HepG2 (cell line): ENCODE measurements at regions not wholly inside any gene's neighbourhood (a gene's known extent, or its start where the extent isn't known, plus 50 kb on each side); places are given as distances from the start of the nearest gene placed in this dataset.

ENCODE experiments used
- ATAC-seq: fragments of 200-7000 bp; cut with Tn5 transposase; 3 replicates; pipeline ENCODE4 v1.9.1; 2020; ENCODE audit warnings: mild to moderate bottlenecking, moderate library complexity
- BruUV-seq: library from RNA; stranded (reverse); fragments of 400-500 nt; replicated peaks from 2 replicates; lab custom pipeline; 2021; lab: Mats Ljungman, UMichigan
- CTCF ChIA-PET: fragments of 300-600 bp; formaldehyde crosslinking; extraction: SDS; loops from one replicate; lab custom pipeline; 2021; ENCODE audit warnings: low total read pairs, inconsistent platforms, low intra/inter-chr PET ratio; lab: Yijun Ruan, JAX
- POLR2A ChIA-PET: fragments of 350-600 bp; sonication (Branson Sonifier 250); formaldehyde crosslinking; loops from one replicate; lab custom pipeline; 2020; ENCODE audit warnings: antibody characterized with exemption, inconsistent platforms; lab: Yijun Ruan, JAX
- DNase-seq: peaks from one replicate; pipeline ENCODE4 v3.0.0-alpha.2; 2015; ENCODE audit warnings: low spot score
- FAIRE-seq: peaks from 3 replicates; lab custom pipeline; 2011; peaks lifted over from hg19 to GRCh38; lab: Jason Lieb, UNC
- H2AFZ ChIP-seq: one replicate; pipeline ENCODE4 v1.6.1; 2011; ENCODE audit warnings: low read length, inconsistent platforms
- H3K27ac ChIP-seq: fragments of 300-600 bp; 3 replicates; pipeline ENCODE4 v1.8.0; 2011; ENCODE audit warnings: mixed run types, mild to moderate bottlenecking, mixed read lengths, low read length, inconsistent platforms; ENCODE audit not compliant: insufficient read depth; ENCODE audit errors: extremely low read length
- H3K27me3 ChIP-seq, 2 experiments: fragments of 200-600 bp in 1 of 2; 2 replicates in 1 of 2; 3 replicates in 1 of 2; pipeline versions ENCODE4 v1.6.0 to v1.8.0; 2011; ENCODE audit warnings: low read length in 2 of 2, mild to moderate bottlenecking in 2 of 2, moderate library complexity in 2 of 2, inconsistent platforms in 1 of 2; ENCODE audit not compliant: insufficient read depth in 2 of 2, control insufficient read depth in 1 of 2
- H3K36me3 ChIP-seq, 2 experiments: fragments of 200-600 bp in 1 of 2; replicated peaks in 1 of 2; 2 replicates in 1 of 2; 3 replicates in 1 of 2; pipeline versions ENCODE4 v1.5.1 to v1.8.0; 2011; ENCODE audit warnings: low read length in 2 of 2, inconsistent platforms in 1 of 2; ENCODE audit not compliant: insufficient read depth in 2 of 2, control insufficient read depth in 1 of 2
- H3K4me1 ChIP-seq: 2 replicates; pipeline ENCODE4 v1.5.1; 2012; ENCODE audit warnings: low read length, inconsistent platforms; ENCODE audit not compliant: insufficient read depth
- H3K4me2 ChIP-seq: 2 replicates; pipeline ENCODE4 v1.6.0; 2011; ENCODE audit warnings: low read depth, low read length, inconsistent platforms
- H3K4me3 ChIP-seq, 3 experiments: fragments of 200-600 bp in 1 of 3; sonication (generic), shearing (Covaris generic) in 1 of 3; replicated peaks in 1 of 3; 2 replicates each; pipeline ENCODE4 v1.5.1; 2011 to 2016; ENCODE audit warnings: low read length in 3 of 3, inconsistent platforms in 2 of 3, low read depth in 2 of 3, mild to moderate bottlenecking in 2 of 3, control low read depth in 1 of 3, mixed read lengths in 1 of 3; ENCODE audit not compliant: insufficient read depth in 1 of 3
- H3K79me2 ChIP-seq: one replicate; pipeline ENCODE4 v1.6.1; 2011; ENCODE audit warnings: low read length, inconsistent platforms; ENCODE audit not compliant: insufficient read depth
- H3K9ac ChIP-seq: 2 replicates; pipeline ENCODE4 v1.6.0; 2011; ENCODE audit warnings: mild to moderate bottlenecking, low read depth, low read length, inconsistent platforms; ENCODE audit not compliant: insufficient read depth
- H3K9me3 ChIP-seq: 2 replicates; pipeline ENCODE4 v1.5.1; 2012; ENCODE audit warnings: mild to moderate bottlenecking, low read length
- H4K20me1 ChIP-seq: 2 replicates; pipeline ENCODE4 v1.6.0; 2011; ENCODE audit warnings: inconsistent platforms, mild to moderate bottlenecking, low read length, moderate library complexity; ENCODE audit not compliant: insufficient read depth
- ARNT ChIP-seq: fragments of 450-650 bp; IDR thresholded peaks from 2 replicates; pipeline ENCODE4 v1.6.1; 2017
- BORCS8-MEF2B ChIP-seq: sonication (generic); formaldehyde crosslinking; IDR thresholded peaks from 2 replicates; pipeline ENCODE4 v1.8.0; 2022; ENCODE audit warnings: mild to moderate bottlenecking, missing genetic modification reagents
- FOXO4 ChIP-seq: sonication (generic); formaldehyde crosslinking; conservative IDR thresholded peaks from 2 replicates; pipeline ENCODE4 v1.8.1; 2023; ENCODE audit warnings: missing genetic modification reagents
- KDM4B ChIP-seq: sonication (generic); formaldehyde crosslinking; IDR thresholded peaks from 2 replicates; pipeline ENCODE4 v1.4.0; 2020; ENCODE audit warnings: missing genetic modification reagents
- MED8 ChIP-seq: sonication (generic); formaldehyde crosslinking; IDR thresholded peaks from 2 replicates; pipeline ENCODE4 v1.8.1; 2023; ENCODE audit warnings: mild to moderate bottlenecking, missing genetic modification reagents; ENCODE audit not compliant: insufficient replicate concordance
- MTA1 ChIP-seq: sonication (generic); formaldehyde crosslinking; IDR thresholded peaks from 2 replicates; pipeline ENCODE4 v1.4.0; 2020; ENCODE audit warnings: missing genetic modification reagents, mild to moderate bottlenecking, borderline replicate concordance
- RFX1 ChIP-seq: fragments of 450-650 bp; IDR thresholded peaks from 2 replicates; pipeline ENCODE4 v1.6.1; 2017
- SALL2 ChIP-seq: sonication (generic); formaldehyde crosslinking; IDR thresholded peaks from 2 replicates; pipeline ENCODE4 v1.8.1; 2023; ENCODE audit warnings: mild to moderate bottlenecking, missing genetic modification reagents, inconsistent platforms
- ZMYM2 ChIP-seq: sonication (generic); formaldehyde crosslinking; IDR thresholded peaks from 2 replicates; pipeline ENCODE4 v1.8.0; 2022; ENCODE audit warnings: mild to moderate bottlenecking, missing genetic modification reagents
- ZNF143 ChIP-seq: sonication (generic); formaldehyde crosslinking; IDR thresholded peaks from 2 replicates; pipeline ENCODE4 v1.4.0; 2020; ENCODE audit warnings: missing genetic modification reagents
- ZNF224 ChIP-seq: sonication (generic); formaldehyde crosslinking; IDR thresholded peaks from 2 replicates; pipeline ENCODE4 v1.5.0; 2020; ENCODE audit warnings: mild to moderate bottlenecking, missing genetic modification reagents
- ZNF543 ChIP-seq: sonication (generic); formaldehyde crosslinking; IDR thresholded peaks from 2 replicates; pipeline ENCODE4 v1.4.0; 2020; ENCODE audit warnings: mild to moderate bottlenecking, missing genetic modification reagents
- ZNF766 ChIP-seq: sonication (generic); formaldehyde crosslinking; IDR thresholded peaks from 2 replicates; pipeline ENCODE4 v1.5.0; 2020; ENCODE audit warnings: missing genetic modification reagents, borderline replicate concordance
- ZSCAN9 ChIP-seq: IDR thresholded peaks from 2 replicates; pipeline ENCODE4 v1.6.1; 2016; ENCODE audit warnings: borderline replicate concordance
- WGBS: methylation state at CpG from one replicate; pipeline ENCODE4 v1.1.6; 2017; ENCODE audit warnings: low lambda C conversion rate; 5-methylcytosine and 5-hydroxymethylcytosine counted together
- in situ Hi-C: cut with HindIII; loops from 2 replicates; pipeline ENCODE4 v1.10.0; 2017; ENCODE audit warnings: low pct_unique_long_range_greater_than_20kb; ENCODE audit not compliant: extremely low pct_ligation_motif_present
- intact Hi-C: fragments of 100-400 bp; cut with micrococcal nuclease; formaldehyde crosslinking; loops from one replicate; pipeline ENCODE4 v1.10.0; 2022; ENCODE audit not compliant: unreplicated experiment
- TF ChIP-seq, protein P1 (sequence below): sonication (generic); formaldehyde crosslinking; IDR thresholded peaks from 2 replicates; pipeline ENCODE4 v1.4.0; 2020; ENCODE audit warnings: mild to moderate bottlenecking, low read depth, missing genetic modification reagents
- TF ChIP-seq, protein P2 (sequence below): sonication (generic); formaldehyde crosslinking; IDR thresholded peaks from 2 replicates; pipeline ENCODE4 v1.4.0; 2020; ENCODE audit warnings: mild to moderate bottlenecking, missing genetic modification reagents

GRCh38 chr6:67031451-67031850, 1324.4 kb upstream of the EYS start:
- Histone ChIP-seq H4K20me1 (no peaks in the 10 kb centered on the region), H3K36me3 (no peaks in the 10 kb centered on the region), H2AFZ (no peak overlapping the region), H3K79me2 (no peaks in the 10 kb centered on the region), H3K27me3 (no peaks in the 10 kb centered on the region), H3K4me1 (no peaks in the 10 kb centered on the region), H3K27ac (no peak overlapping the region), H3K9me3 (no peaks in the 10 kb centered on the region), H3K4me3 (no peak overlapping the region), H3K4me2 (no peak overlapping the region), H3K9ac (no peak overlapping the region)
- BruUV-seq: no TSS peak
- in situ Hi-C loops (no loop called here), intact Hi-C loops (no loop called here)
- ChIA-PET CTCF (no interaction called here), POLR2A (no interaction called here)
- no peak for ATAC-seq
- TF ChIP-seq ARNT (no peak), KDM4B (CRISPR knock-in tag) (no peak), SALL2 (CRISPR knock-in tag) (no peak), ZNF143 (CRISPR knock-in tag) (no peak), ZNF766 (CRISPR knock-in tag) (no peak), MTA1 (CRISPR knock-in tag) (no peak), ZSCAN9 (CRISPR knock-in tag) (no peak), MED8 (CRISPR knock-in tag) (no peak), FOXO4 (CRISPR knock-in tag) (no peak), ZMYM2 (CRISPR knock-in tag) (no peak), BORCS8-MEF2B (CRISPR knock-in tag) (no peak), ZNF224 (CRISPR knock-in tag) (no peak), ZNF543 (no peak), RFX1 (no peak)
- TF ChIP-seq, protein P1, sequence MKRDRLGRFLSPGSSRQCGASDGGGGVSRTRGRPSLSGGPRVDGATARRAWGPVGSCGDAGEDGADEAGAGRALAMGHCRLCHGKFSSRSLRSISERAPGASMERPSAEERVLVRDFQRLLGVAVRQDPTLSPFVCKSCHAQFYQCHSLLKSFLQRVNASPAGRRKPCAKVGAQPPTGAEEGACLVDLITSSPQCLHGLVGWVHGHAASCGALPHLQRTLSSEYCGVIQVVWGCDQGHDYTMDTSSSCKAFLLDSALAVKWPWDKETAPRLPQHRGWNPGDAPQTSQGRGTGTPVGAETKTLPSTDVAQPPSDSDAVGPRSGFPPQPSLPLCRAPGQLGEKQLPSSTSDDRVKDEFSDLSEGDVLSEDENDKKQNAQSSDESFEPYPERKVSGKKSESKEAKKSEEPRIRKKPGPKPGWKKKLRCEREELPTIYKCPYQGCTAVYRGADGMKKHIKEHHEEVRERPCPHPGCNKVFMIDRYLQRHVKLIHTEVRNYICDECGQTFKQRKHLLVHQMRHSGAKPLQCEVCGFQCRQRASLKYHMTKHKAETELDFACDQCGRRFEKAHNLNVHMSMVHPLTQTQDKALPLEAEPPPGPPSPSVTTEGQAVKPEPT: no peak
- TF ChIP-seq, protein P2, sequence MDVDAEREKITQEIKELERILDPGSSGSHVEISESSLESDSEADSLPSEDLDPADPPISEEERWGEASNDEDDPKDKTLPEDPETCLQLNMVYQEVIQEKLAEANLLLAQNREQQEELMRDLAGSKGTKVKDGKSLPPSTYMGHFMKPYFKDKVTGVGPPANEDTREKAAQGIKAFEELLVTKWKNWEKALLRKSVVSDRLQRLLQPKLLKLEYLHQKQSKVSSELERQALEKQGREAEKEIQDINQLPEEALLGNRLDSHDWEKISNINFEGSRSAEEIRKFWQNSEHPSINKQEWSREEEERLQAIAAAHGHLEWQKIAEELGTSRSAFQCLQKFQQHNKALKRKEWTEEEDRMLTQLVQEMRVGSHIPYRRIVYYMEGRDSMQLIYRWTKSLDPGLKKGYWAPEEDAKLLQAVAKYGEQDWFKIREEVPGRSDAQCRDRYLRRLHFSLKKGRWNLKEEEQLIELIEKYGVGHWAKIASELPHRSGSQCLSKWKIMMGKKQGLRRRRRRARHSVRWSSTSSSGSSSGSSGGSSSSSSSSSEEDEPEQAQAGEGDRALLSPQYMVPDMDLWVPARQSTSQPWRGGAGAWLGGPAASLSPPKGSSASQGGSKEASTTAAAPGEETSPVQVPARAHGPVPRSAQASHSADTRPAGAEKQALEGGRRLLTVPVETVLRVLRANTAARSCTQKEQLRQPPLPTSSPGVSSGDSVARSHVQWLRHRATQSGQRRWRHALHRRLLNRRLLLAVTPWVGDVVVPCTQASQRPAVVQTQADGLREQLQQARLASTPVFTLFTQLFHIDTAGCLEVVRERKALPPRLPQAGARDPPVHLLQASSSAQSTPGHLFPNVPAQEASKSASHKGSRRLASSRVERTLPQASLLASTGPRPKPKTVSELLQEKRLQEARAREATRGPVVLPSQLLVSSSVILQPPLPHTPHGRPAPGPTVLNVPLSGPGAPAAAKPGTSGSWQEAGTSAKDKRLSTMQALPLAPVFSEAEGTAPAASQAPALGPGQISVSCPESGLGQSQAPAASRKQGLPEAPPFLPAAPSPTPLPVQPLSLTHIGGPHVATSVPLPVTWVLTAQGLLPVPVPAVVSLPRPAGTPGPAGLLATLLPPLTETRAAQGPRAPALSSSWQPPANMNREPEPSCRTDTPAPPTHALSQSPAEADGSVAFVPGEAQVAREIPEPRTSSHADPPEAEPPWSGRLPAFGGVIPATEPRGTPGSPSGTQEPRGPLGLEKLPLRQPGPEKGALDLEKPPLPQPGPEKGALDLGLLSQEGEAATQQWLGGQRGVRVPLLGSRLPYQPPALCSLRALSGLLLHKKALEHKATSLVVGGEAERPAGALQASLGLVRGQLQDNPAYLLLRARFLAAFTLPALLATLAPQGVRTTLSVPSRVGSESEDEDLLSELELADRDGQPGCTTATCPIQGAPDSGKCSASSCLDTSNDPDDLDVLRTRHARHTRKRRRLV (CRISPR knock-in tag): no peak
- no peak for FAIRE-seq
- WGBS: 49% methylated on average over 9 of the region's 9 CpGs
- no peak for DNase-seq
